Gastroesophageal sphincter (tissue), 4 donors: ENCODE measurements at regions not wholly inside any gene's neighbourhood (a gene's known extent, or its start where the extent isn't known, plus 50 kb on each side); places are given as distances from the start of the nearest gene placed in this dataset.

Experiments
- ATAC-seq: fragments of 150-250 bp; one replicate; pipeline ENCODE4 v1.9.1; 2016; ENCODE audit warnings: mild to moderate bottlenecking, moderate library complexity
- H3K27ac ChIP-seq, 4 donors: fragments of 200-600 bp; sonication (generic) in 3 of 4; 1 replicate in 3 of 4; 2 replicates in 1 of 4; pipeline ENCODE4 v1.5.1; 2016 to 2019
- H3K27me3 ChIP-seq: fragments of 200-600 bp; sonication (generic); one replicate; pipeline ENCODE4 v1.5.1; 2019
- H3K36me3 ChIP-seq, 2 donors: fragments of 200-600 bp; sonication (generic); one replicate each; pipeline ENCODE4 v1.5.1; 2019; ENCODE audit warnings: control low read depth in 1 of 2
- H3K4me1 ChIP-seq, 3 donors: fragments of 200-600 bp; sonication (generic); 1 replicate in 2 of 3; 2 replicates in 1 of 3; pipeline ENCODE4 v1.5.1; 2016 to 2019; ENCODE audit warnings: control low read depth in 2 of 3
- H3K4me3 ChIP-seq, 2 donors: fragments of 200-600 bp; sonication (generic); one replicate each; pipeline ENCODE4 v1.5.1; 2019; ENCODE audit warnings: mild to moderate bottlenecking in 1 of 2, moderate library complexity in 1 of 2
- H3K9me3 ChIP-seq, 3 donors: fragments of 200-600 bp; sonication (generic); one replicate each; pipeline ENCODE4 v1.5.1; 2017 to 2019; ENCODE audit warnings: control low read depth in 2 of 3
- EP300 ChIP-seq: sonication (generic); formaldehyde crosslinking; IDR thresholded peaks from one replicate; pipeline ENCODE4 v1.6.1; 2017; ENCODE audit warnings: antibody characterized with exemption, mild to moderate bottlenecking
- POLR2A ChIP-seq, 2 donors: fragments of 450-650 bp; IDR thresholded peaks; one replicate each; pipeline ENCODE4 v1.6.1; 2017; ENCODE audit warnings: antibody characterized with exemption in 2 of 2, mild to moderate bottlenecking in 2 of 2, moderate library complexity in 1 of 2
- POLR2AphosphoS5 ChIP-seq: sonication (generic); formaldehyde crosslinking; IDR thresholded peaks from one replicate; pipeline ENCODE4 v1.6.1; 2017; ENCODE audit warnings: antibody characterized with exemption
- WGBS, 2 donors: methylation state at CpG; one replicate each; pipeline ENCODE4 v1.1.5; 2018; ENCODE audit warnings: low coverage in 1 of 2; 5-methylcytosine and 5-hydroxymethylcytosine counted together
- TF ChIP-seq, protein P1 (sequence below), 4 experiments: fragments of 200-600 bp in 2 of 4; fragments of 450-650 bp in 2 of 4; sonication (generic) in 1 of 4; IDR thresholded peaks; one replicate each; pipeline ENCODE4 v1.5.1; 2017 to 2019; ENCODE audit warnings: antibody characterized with exemption in 4 of 4, mild to moderate bottlenecking in 2 of 4, moderate library complexity in 2 of 4

DNA sequence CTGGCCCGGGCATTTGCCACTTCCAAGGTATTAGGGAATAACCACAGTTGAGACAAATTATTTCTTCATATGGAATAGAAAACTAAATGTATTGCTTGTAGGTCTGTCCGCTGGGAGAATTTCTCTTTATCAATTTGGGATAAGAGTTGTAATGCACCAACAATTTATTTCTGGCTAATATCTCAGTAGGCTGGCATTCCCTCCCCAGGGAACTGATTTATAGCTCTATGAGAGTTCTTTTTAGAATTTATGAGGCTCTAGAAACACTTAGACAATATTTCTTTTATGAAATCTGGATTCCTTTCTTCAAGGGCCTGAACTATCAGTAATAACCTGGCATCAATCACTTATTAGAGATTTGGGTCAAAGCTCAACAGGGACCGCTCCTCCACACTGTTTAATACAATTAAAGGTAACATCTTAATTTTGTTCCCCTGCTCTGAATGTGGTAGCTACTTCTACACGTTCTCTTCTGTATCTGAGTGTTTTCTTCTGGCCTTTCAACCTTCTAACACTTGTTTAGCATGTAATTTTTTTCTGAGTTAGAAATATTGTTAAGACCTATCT lies 857.4 kb upstream of the PRR20A start:
- TF ChIP-seq, protein P1, sequence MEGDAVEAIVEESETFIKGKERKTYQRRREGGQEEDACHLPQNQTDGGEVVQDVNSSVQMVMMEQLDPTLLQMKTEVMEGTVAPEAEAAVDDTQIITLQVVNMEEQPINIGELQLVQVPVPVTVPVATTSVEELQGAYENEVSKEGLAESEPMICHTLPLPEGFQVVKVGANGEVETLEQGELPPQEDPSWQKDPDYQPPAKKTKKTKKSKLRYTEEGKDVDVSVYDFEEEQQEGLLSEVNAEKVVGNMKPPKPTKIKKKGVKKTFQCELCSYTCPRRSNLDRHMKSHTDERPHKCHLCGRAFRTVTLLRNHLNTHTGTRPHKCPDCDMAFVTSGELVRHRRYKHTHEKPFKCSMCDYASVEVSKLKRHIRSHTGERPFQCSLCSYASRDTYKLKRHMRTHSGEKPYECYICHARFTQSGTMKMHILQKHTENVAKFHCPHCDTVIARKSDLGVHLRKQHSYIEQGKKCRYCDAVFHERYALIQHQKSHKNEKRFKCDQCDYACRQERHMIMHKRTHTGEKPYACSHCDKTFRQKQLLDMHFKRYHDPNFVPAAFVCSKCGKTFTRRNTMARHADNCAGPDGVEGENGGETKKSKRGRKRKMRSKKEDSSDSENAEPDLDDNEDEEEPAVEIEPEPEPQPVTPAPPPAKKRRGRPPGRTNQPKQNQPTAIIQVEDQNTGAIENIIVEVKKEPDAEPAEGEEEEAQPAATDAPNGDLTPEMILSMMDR (IDR thresholded peaks at IDR 0.05): no peak
- no peak for TF ChIP-seq POLR2A (IDR thresholded peaks at IDR 0.05)
- TF ChIP-seq EP300: no peak
- no peak for TF ChIP-seq POLR2AphosphoS5
- WGBS, 2 donors: 59 to 73% methylated on average over 4 of the region's 4 CpGs
- H3K27me3 ChIP-seq: no peaks in the 10 kb centered on the region

DNA sequence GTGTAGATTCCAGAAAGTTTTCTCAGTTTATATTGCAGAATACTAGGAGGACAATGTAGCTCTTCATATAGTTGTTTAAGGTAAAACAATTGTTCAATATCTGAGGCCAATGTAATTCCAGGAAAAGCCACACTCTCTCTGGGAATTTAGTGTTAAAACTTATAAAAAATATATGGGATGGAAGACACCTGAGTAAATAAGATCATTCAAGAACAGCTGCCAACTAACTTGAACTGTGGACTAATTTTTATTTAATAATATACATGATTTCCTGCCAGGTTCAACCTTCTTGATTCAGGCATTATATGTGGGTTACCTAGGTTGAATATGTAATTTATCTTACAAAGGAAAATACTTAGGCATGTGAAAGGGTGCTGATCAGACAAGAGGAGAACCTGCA lies 841.1 kb upstream of the PRR20A start:
- no peak for ATAC-seq
- TF ChIP-seq, protein P1 (IDR thresholded peaks at IDR 0.05): no peak
- TF ChIP-seq POLR2AphosphoS5: no peak
- no peaks in the 10 kb centered on the region for H3K9me3 ChIP-seq
- H3K4me3 ChIP-seq: no peak overlapping the region
- H3K27ac ChIP-seq: no peak overlapping the region
- no peaks in the 10 kb centered on the region for H3K27me3 ChIP-seq
- H3K36me3 ChIP-seq: no peaks in the 10 kb centered on the region
- no peaks in the 10 kb centered on the region for H3K4me1 ChIP-seq

More for the DNA sequence above, 857.4 kb upstream of the PRR20A start:
- H3K4me1 ChIP-seq: no peaks in the 10 kb centered on the region
- H3K27ac ChIP-seq: no peak overlapping the region
- ATAC-seq: no peak
- H3K9me3 ChIP-seq: no peaks in the 10 kb centered on the region
- no peaks in the 10 kb centered on the region for H3K36me3 ChIP-seq
- H3K4me3 ChIP-seq: no peak overlapping the region

DNA sequence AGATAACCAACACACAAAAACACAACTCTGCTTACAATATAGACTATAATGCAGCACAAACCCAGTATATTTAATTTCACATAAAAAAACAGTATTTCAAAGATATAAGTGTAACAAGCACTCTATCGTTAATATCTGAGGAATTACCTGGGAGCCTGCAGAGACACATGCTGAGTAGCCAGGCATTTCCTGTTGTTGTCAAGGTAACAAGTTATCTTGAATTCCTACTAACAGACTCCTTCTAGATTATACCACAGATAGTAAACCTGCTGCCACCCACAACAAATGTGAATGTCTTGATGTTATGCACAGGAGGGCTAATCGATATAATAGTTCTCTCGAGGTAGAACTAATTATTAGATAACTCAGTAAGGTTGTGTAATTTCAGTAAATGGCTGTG lies 826.0 kb upstream of the PRR20A start:
- H3K36me3 ChIP-seq: no peaks in the 10 kb centered on the region
- H3K9me3 ChIP-seq: no peaks in the 10 kb centered on the region
- ATAC-seq: no peak
- 59 to 69% methylated on average over 3 of the region's 3 CpGs for WGBS, 2 donors
- H3K27me3 ChIP-seq: no peaks in the 10 kb centered on the region
- H3K4me1 ChIP-seq: no peaks in the 10 kb centered on the region
- no peak overlapping the region for H3K4me3 ChIP-seq
- TF ChIP-seq POLR2AphosphoS5 (no peak), POLR2A (IDR thresholded peaks at IDR 0.05) (no peak), EP300 (no peak)
- TF ChIP-seq, protein P1 (IDR thresholded peaks at IDR 0.05): no peak
- H3K27ac ChIP-seq: no peak overlapping the region

DNA sequence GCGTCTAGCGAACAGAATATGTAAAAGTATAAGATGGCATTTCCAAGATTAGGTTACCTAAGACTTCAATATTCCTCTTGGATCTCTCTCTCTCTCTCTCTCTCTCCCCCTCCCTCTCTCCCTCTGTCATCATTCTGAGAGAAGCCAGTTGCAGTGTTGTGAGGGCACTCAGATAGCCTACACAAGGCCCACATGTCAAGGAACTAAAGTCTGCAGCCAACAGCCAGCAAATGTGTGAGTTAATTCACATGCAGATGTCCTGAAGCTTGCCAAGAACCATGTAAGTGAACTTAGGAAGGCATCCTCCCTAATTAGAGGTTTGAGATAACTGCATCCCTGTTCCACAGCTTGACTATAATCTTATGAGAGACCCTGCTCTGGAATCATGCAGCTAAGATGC lies 822.9 kb upstream of the PRR20A start:
- no peaks in the 10 kb centered on the region for H3K36me3 ChIP-seq
- TF ChIP-seq, protein P1 (IDR thresholded peaks at IDR 0.05): no peak
- TF ChIP-seq EP300 (no peak), POLR2A (IDR thresholded peaks at IDR 0.05) (no peak), POLR2AphosphoS5 (no peak)
- no peaks in the 10 kb centered on the region for H3K4me1 ChIP-seq
- no peak overlapping the region for H3K27ac ChIP-seq
- no peak overlapping the region for H3K4me3 ChIP-seq
- ATAC-seq: no peak
- WGBS, 2 donors: 94 to 100% methylated on average over 2 of the region's 2 CpGs
- H3K9me3 ChIP-seq: no peaks in the 10 kb centered on the region
- no peaks in the 10 kb centered on the region for H3K27me3 ChIP-seq

DNA sequence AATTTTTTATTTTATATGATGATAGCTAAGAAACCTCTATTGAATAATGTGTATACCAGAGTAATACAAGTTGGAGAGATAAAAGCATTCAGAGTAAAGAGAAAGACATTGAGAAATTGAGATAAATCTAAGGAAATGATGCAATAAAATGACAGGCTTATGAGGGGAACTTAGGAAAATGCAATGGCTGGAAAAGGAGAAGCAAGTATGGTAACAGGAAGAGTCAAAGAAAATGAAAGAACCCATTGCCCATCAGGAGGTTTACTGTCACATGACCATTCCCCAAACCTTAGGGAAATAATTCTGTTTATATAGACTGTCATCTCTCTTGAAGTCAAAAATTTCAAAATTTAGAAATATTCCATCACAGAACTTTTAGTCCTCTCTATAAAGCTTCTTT lies 808.0 kb upstream of the PRR20A start:
- no peak for ATAC-seq
- TF ChIP-seq, protein P1 (IDR thresholded peaks at IDR 0.05): no peak
- no peak for TF ChIP-seq POLR2AphosphoS5
- no peak for TF ChIP-seq EP300
- TF ChIP-seq POLR2A (IDR thresholded peaks at IDR 0.05): no peak
- no peaks in the 10 kb centered on the region for H3K4me1 ChIP-seq

More for the DNA sequence above, 808.0 kb upstream of the PRR20A start:
- H3K9me3 ChIP-seq: no peaks in the 10 kb centered on the region
- H3K4me3 ChIP-seq: no peak overlapping the region
- H3K36me3 ChIP-seq: no peaks in the 10 kb centered on the region
- H3K27ac ChIP-seq: no peak overlapping the region
- no peaks in the 10 kb centered on the region for H3K27me3 ChIP-seq
